CD4-positive, alpha-beta T cell (primary cell): ENCODE measurements at regions not wholly inside any gene's neighbourhood (a gene's known extent, or its start where the extent isn't known, plus 50 kb on each side); places are given as distances from the start of the nearest gene placed in this dataset.

Experiments used
- ATAC-seq: fragments of 200-7000 bp; cut with Tn5 transposase; one replicate; pipeline ENCODE4 v1.10.0; 2022; ENCODE audit warnings: mild to moderate bottlenecking; ENCODE audit not compliant: poor library complexity
- CTCF ChIA-PET: fragments of 350-600 bp; sonication (Branson Sonifier 250); formaldehyde crosslinking; loops from one replicate; lab custom pipeline; 2021; ENCODE audit warnings: antibody characterized with exemption, inconsistent platforms; lab: Charles Lee
- POLR2A ChIA-PET: fragments of 350-600 bp; sonication (Branson Sonifier 250); formaldehyde crosslinking; loops from one replicate; lab custom pipeline; 2021; ENCODE audit warnings: antibody characterized with exemption, inconsistent platforms; lab: Charles Lee
- DNase-seq, 14 experiments: peaks; one replicate each; pipeline ENCODE4 v3.0.0-alpha.2; 2013 to 2020; ENCODE audit warnings: mixed read lengths in 2 of 14
- H3K27ac ChIP-seq, 2 donors: one replicate each; pipeline versions ENCODE4 v1.5.1 to v1.7.0; 2013; ENCODE audit warnings: low read length in 2 of 2, low read depth in 1 of 2, mild to moderate bottlenecking in 1 of 2
- H3K27me3 ChIP-seq, 2 experiments: 1 replicate in 1 of 2; 2 replicates in 1 of 2; pipeline versions ENCODE4 v1.6.1 to v1.7.0; 2013; ENCODE audit warnings: low read length in 2 of 2, control low read depth in 1 of 2, mild to moderate bottlenecking in 1 of 2, moderate library complexity in 1 of 2; ENCODE audit not compliant: insufficient read depth in 2 of 2, control insufficient read depth in 1 of 2
- H3K36me3 ChIP-seq: one replicate; pipeline ENCODE4 v1.6.1; 2013; ENCODE audit warnings: low read length, control low read depth; ENCODE audit not compliant: insufficient read depth
- H3K4me1 ChIP-seq: one replicate; pipeline ENCODE4 v1.6.1; 2013; ENCODE audit warnings: low read length, control low read depth; ENCODE audit not compliant: insufficient read depth
- H3K4me3 ChIP-seq: one replicate; pipeline ENCODE4 v1.5.1; 2013; ENCODE audit warnings: mild to moderate bottlenecking, low read length, moderate library complexity
- H3K9me3 ChIP-seq, 2 experiments: 1 replicate in 1 of 2; 2 replicates in 1 of 2; pipeline versions ENCODE4 v1.6.1 to v1.7.0; 2013; ENCODE audit warnings: low read length in 2 of 2, mild to moderate bottlenecking in 2 of 2, control low read depth in 1 of 2, moderate library complexity in 1 of 2; ENCODE audit not compliant: control insufficient read depth in 1 of 2, insufficient read depth in 1 of 2
- H3K27ac Mint-ChIP-seq: one replicate; pipeline ENCODE4 v1.8.0; 2020; ENCODE audit warnings: mixed read lengths
- H3K27me3 Mint-ChIP-seq: one replicate; pipeline ENCODE4 v1.8.0; 2021; ENCODE audit warnings: mixed read lengths
- H3K36me3 Mint-ChIP-seq: one replicate; pipeline ENCODE4 v1.8.0; 2021; ENCODE audit warnings: low read depth, mixed read lengths
- H3K4me1 Mint-ChIP-seq: one replicate; pipeline ENCODE4 v1.8.0; 2021; ENCODE audit warnings: low read depth, mixed read lengths
- H3K4me3 Mint-ChIP-seq: one replicate; pipeline ENCODE4 v1.8.0; 2020; ENCODE audit warnings: mild to moderate bottlenecking, mixed read lengths
- H3K9me3 Mint-ChIP-seq: one replicate; pipeline ENCODE4 v1.8.0; 2020; ENCODE audit warnings: mixed read lengths
- intact Hi-C, 2 experiments: fragments of 100-400 bp; cut with DNase I in 1 of 2; cut with micrococcal nuclease in 1 of 2; formaldehyde crosslinking; loops; one replicate each; pipeline versions ENCODE4 v1.15.1 to v1.9.0; 2023 to 2025; cut with DNase I, micrococcal nuclease
- TF ChIP-seq, protein P1 (sequence below): fragments of 200-600 bp; IDR thresholded peaks from one replicate; pipeline ENCODE4 v1.8.0; 2022; ENCODE audit warnings: antibody characterized with exemption, mild to moderate bottlenecking

DNA sequence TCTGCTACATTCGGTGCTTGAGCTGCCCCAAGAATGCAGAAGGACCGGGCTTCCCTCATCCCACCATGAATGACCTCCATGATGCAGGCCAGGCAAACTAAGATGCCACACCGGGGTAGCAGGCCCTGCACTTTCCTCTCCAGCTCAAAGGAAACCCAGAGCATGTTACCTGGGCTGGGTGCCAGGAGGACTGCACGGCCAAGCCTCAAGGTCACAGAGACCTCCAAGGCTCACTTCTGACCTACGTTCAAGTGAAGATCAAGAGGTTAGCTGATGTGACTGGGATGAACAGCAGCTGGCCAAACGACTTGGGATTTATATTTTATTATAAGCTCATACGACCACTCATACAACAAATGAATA lies 501.8 kb downstream of the CD83 start:
- Mint-ChIP-seq H3K4me3 (no peak overlapping the region), H3K9me3 (no peaks in the 10 kb centered on the region), H3K4me1 (peaks cover 38% of the 10 kb centered on the region), H3K27me3 (no peaks in the 10 kb centered on the region), H3K36me3 (no peaks in the 10 kb centered on the region), H3K27ac (no peak overlapping the region)
- no peak for ATAC-seq
- POLR2A ChIA-PET, result interaction anchor here (1.2 kb wide), 1 partner anchor 34 kb away, joined by 3 read pairs; no protein-coding TSS in a partner anchor
- CTCF ChIA-PET, result interaction anchor here (0.7 kb wide), 1 partner anchor 648 kb away, joined by 3 read pairs; no protein-coding TSS in a partner anchor
- H3K4me3 ChIP-seq, result no peak overlapping the region
- TF ChIP-seq, protein P1, sequence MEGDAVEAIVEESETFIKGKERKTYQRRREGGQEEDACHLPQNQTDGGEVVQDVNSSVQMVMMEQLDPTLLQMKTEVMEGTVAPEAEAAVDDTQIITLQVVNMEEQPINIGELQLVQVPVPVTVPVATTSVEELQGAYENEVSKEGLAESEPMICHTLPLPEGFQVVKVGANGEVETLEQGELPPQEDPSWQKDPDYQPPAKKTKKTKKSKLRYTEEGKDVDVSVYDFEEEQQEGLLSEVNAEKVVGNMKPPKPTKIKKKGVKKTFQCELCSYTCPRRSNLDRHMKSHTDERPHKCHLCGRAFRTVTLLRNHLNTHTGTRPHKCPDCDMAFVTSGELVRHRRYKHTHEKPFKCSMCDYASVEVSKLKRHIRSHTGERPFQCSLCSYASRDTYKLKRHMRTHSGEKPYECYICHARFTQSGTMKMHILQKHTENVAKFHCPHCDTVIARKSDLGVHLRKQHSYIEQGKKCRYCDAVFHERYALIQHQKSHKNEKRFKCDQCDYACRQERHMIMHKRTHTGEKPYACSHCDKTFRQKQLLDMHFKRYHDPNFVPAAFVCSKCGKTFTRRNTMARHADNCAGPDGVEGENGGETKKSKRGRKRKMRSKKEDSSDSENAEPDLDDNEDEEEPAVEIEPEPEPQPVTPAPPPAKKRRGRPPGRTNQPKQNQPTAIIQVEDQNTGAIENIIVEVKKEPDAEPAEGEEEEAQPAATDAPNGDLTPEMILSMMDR, result no peak
- H3K27ac ChIP-seq, result no peak overlapping the region
- intact Hi-C loops, result no loop called here
- peaks cover 3 to 8% of the 10 kb centered on the region in 2 experiments for H3K9me3 ChIP-seq
- DNase-seq, result no peak
- peaks cover 0 to 3% of the 10 kb centered on the region in 2 experiments for H3K27me3 ChIP-seq
- no peaks in the 10 kb centered on the region for H3K36me3 ChIP-seq
- peaks cover 15% of the 10 kb centered on the region for H3K4me1 ChIP-seq

DNA sequence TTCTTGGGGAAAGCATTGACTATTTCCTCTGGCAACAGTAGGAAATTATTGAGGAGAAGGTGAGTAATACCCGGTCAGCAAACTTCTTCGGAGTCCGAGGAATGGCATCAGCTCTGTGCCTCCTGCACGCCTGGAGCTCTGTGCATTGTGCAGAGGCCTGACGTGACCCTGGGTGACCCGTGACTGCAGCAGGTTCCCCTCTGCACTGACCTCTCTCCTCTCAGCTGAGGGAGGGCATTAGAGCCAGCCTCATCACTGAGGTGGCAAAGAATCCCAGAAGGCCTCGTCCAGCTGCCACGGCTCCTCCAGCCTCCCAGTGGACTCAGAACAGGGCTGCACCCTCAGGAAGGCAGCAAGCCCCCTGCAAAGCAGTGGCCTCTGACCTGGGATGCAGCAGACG lies 502.9 kb downstream of the CD83 start:
- Histone ChIP-seq H3K36me3 (no peaks in the 10 kb centered on the region), H3K27me3 (peaks cover 0 to 3% of the 10 kb centered on the region in 2 experiments), H3K9me3 (peaks cover 3 to 8% of the 10 kb centered on the region in 2 experiments), H3K4me1 (peaks cover 15% of the 10 kb centered on the region), H3K4me3 (no peak overlapping the region), H3K27ac (no peak overlapping the region)
- TF ChIP-seq, protein P1, result no peak
- no peak for ATAC-seq
- Mint-ChIP-seq H3K4me3 (no peak overlapping the region), H3K4me1 (peaks cover 38% of the 10 kb centered on the region), H3K9me3 (no peaks in the 10 kb centered on the region), H3K27me3 (no peaks in the 10 kb centered on the region), H3K36me3 (no peaks in the 10 kb centered on the region), H3K27ac (no peak overlapping the region)
- no peak for DNase-seq
- POLR2A ChIA-PET, result interaction anchor here (1.2 kb wide), 1 partner anchor 33 kb away, joined by 3 read pairs; no protein-coding TSS in a partner anchor
- CTCF ChIA-PET, result interaction anchor here (1.0 kb wide), 1 partner anchor 8 kb away, joined by 3 read pairs; no protein-coding TSS in a partner anchor
- intact Hi-C loops, result no loop called here

DNA sequence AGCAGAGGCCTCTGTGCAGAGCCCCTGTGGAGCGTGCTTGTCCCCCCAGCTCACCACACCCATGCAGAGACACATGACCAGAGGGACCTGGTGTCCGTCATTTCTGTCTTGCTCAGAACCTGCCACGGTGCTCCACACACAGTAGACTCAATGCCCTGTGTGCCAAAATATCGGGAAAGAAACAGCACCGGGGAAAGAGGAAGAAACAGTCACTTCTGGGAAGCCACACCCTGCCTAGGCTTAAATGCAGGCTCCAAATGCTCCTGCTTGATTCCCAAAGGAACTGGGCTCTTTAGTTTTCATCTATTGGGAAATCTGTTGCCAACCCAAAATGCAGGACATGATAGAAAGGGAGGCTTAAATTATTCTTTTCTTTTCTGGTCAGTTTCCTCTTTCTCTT lies 503.9 kb downstream of the CD83 start:
- H3K27me3 ChIP-seq, result peaks cover 0 to 3% of the 10 kb centered on the region in 2 experiments
- DNase-seq (no peak), ATAC-seq (no peak)
- H3K27me3 Mint-ChIP-seq, result no peaks in the 10 kb centered on the region
- CTCF ChIA-PET, result no interaction called here
- H3K4me3 ChIP-seq, result no peak overlapping the region
- H3K4me1 Mint-ChIP-seq, result peaks cover 38% of the 10 kb centered on the region
- no peaks in the 10 kb centered on the region for H3K9me3 ChIP-seq
- intact Hi-C loops, result no loop called here
- H3K27ac ChIP-seq, result no peak overlapping the region
- H3K4me1 ChIP-seq, result peaks cover 15% of the 10 kb centered on the region
- no peaks in the 10 kb centered on the region for H3K36me3 ChIP-seq
- no peak overlapping the region for H3K27ac Mint-ChIP-seq
- H3K9me3 Mint-ChIP-seq, result no peaks in the 10 kb centered on the region
- POLR2A ChIA-PET, result interaction anchor here (1.4 to 2.2 kb wide), 2 partner anchors 12 to 14 kb away, joined by 3 to 9 read pairs; no protein-coding TSS in a partner anchor
- no peaks in the 10 kb centered on the region for H3K36me3 Mint-ChIP-seq
- no peak overlapping the region for H3K4me3 Mint-ChIP-seq
- TF ChIP-seq, protein P1, result no peak
